SU-DHL-6 (cell line): ENCODE measurements at regions not wholly inside any gene's neighbourhood (a gene's known extent, or its start where the extent isn't known, plus 50 kb on each side); places are given as distances from the start of the nearest gene placed in this dataset.

Source experiments
- CTCF ChIP-seq: fragments of 200-600 bp; sonication (generic); IDR thresholded peaks from one replicate; pipeline ENCODE4 v1.5.1; 2017; ENCODE audit warnings: antibody characterized with exemption, mild to moderate bottlenecking, low read length, moderate library complexity; ENCODE audit not compliant: insufficient read depth, poor library complexity, severe bottlenecking
- EZH2phosphoT487 ChIP-seq: fragments of 200-600 bp; sonication (generic), shearing (Covaris generic); conservative IDR thresholded peaks from 2 replicates; pipeline ENCODE4 v1.6.1; 2018; ENCODE audit warnings: mild to moderate bottlenecking, antibody characterized with exemption, low read length, moderate library complexity, mixed read lengths

- no peak for TF ChIP-seq CTCF
- no peak for TF ChIP-seq EZH2phosphoT487
Observed at GRCh38 chr9:105154723-105155191, 89.7 kb upstream of the SLC44A1 start.
